BE2C (cell line): ENCODE measurements at regions not wholly inside any gene's neighbourhood (a gene's known extent, or its start where the extent isn't known, plus 50 kb on each side); places are given as distances from the start of the nearest gene placed in this dataset.

Source experiments
- DNase-seq: peaks from one replicate; pipeline ENCODE4 v3.0.0-alpha.2; 2020
- H3K27me3 ChIP-seq: fragments of 250-450 bp; sonication (Bioruptor Pico); 2 replicates; pipeline ENCODE4 v1.5.1; 2020; ENCODE audit warnings: mild to moderate bottlenecking
- H3K36me3 ChIP-seq: fragments of 250-450 bp; sonication (Bioruptor Pico); 2 replicates; pipeline ENCODE4 v1.5.1; 2020; ENCODE audit warnings: mild to moderate bottlenecking
- H3K4me1 ChIP-seq: fragments of 250-450 bp; sonication (Bioruptor Pico); 2 replicates; pipeline ENCODE4 v1.5.1; 2020
- H3K4me3 ChIP-seq: 2 replicates; pipeline ENCODE4 v1.5.1; 2011; ENCODE audit warnings: low read depth, low read length
- H3K9me3 ChIP-seq: fragments of 250-450 bp; sonication (Bioruptor Pico); 2 replicates; pipeline ENCODE4 v1.5.1; 2020
- CTCF ChIP-seq: IDR thresholded peaks from 2 replicates; pipeline ENCODE4 v1.5.1; 2012; ENCODE audit warnings: mild to moderate bottlenecking, low read depth, low read length

- H3K4me1 ChIP-seq, result peaks cover 19% of the 10 kb centered on the region
- H3K4me3 ChIP-seq, result no peak overlapping the region
- no peaks in the 10 kb centered on the region for H3K27me3 ChIP-seq
- no peaks in the 10 kb centered on the region for H3K9me3 ChIP-seq
- DNase-seq, result no peak
- H3K36me3 ChIP-seq, result no peaks in the 10 kb centered on the region
- TF ChIP-seq CTCF, result no peak
Measured at GRCh38 chr6:33856031-33856590, 52.3 kb upstream of the MLN start.

GRCh38 chr6:33854572-33855030 is 50.8 kb upstream of the MLN start:
- Histone ChIP-seq H3K4me1 (peaks cover 25% of the 10 kb centered on the region), H3K27me3 (no peaks in the 10 kb centered on the region), H3K36me3 (no peaks in the 10 kb centered on the region), H3K9me3 (no peaks in the 10 kb centered on the region), H3K4me3 (no peak overlapping the region)
- TF ChIP-seq CTCF, result no peak
- DNase-seq, result no peak

GRCh38 chr6:33853736-33854135 is 49.9 kb upstream of the MLN start:
- H3K36me3 ChIP-seq, result no peaks in the 10 kb centered on the region
- no peaks in the 10 kb centered on the region for H3K9me3 ChIP-seq
- no peak overlapping the region for H3K4me3 ChIP-seq
- DNase-seq, result no peak
- no peak for TF ChIP-seq CTCF
- peaks cover 28% of the 10 kb centered on the region for H3K4me1 ChIP-seq
- H3K27me3 ChIP-seq, result no peaks in the 10 kb centered on the region
